GM23338 (cell line): ENCODE measurements at regions not wholly inside any gene's neighbourhood (a gene's known extent, or its start where the extent isn't known, plus 50 kb on each side); places are given as distances from the start of the nearest gene placed in this dataset.

ENCODE experiments used
- ATAC-seq: fragments of 200-7000 bp; cut with Tn5 transposase; 3 replicates; pipeline ENCODE4 v1.9.1; 2020
- DNase-seq: peaks from one replicate; pipeline ENCODE4 v3.0.0-alpha.2; 2015; ENCODE audit warnings: low spot score
- H2AFZ ChIP-seq: fragments of 200-600 bp; sonication (generic); 2 replicates; pipeline ENCODE4 v1.8.0; 2016; ENCODE audit warnings: antibody characterized with exemption, mild to moderate bottlenecking, moderate library complexity
- H3F3A ChIP-seq: fragments of 200-600 bp; sonication (generic); replicated peaks from 2 replicates; pipeline ENCODE4 v1.8.0; 2017; ENCODE audit warnings: antibody characterized with exemption, mixed run types, low read depth
- H3K27ac ChIP-seq: fragments of 200-600 bp; sonication (generic); 2 replicates; pipeline ENCODE4 v1.6.1; 2016; ENCODE audit warnings: low read depth
- H3K27me3 ChIP-seq: fragments of 200-600 bp; sonication (generic); 2 replicates; pipeline ENCODE4 v1.8.0; 2016; ENCODE audit warnings: mild to moderate bottlenecking, mixed run types, moderate library complexity; ENCODE audit not compliant: insufficient read depth
- H3K36me3 ChIP-seq: fragments of 200-600 bp; sonication (generic); 2 replicates; pipeline ENCODE4 v1.8.0; 2016; ENCODE audit warnings: mild to moderate bottlenecking; ENCODE audit not compliant: insufficient read depth
- H3K4me1 ChIP-seq: fragments of 200-600 bp; sonication (generic); 2 replicates; pipeline ENCODE4 v1.8.0; 2016; ENCODE audit warnings: mild to moderate bottlenecking, moderate library complexity; ENCODE audit not compliant: insufficient read depth
- H3K4me2 ChIP-seq: fragments of 200-600 bp; sonication (generic); 2 replicates; pipeline ENCODE4 v1.7.1; 2017; ENCODE audit warnings: mixed run types
- H3K4me3 ChIP-seq: fragments of 200-600 bp; sonication (generic); 2 replicates; pipeline ENCODE4 v1.6.1; 2016; ENCODE audit warnings: mixed run types
- H3K79me2 ChIP-seq: fragments of 200-600 bp; sonication (generic); replicated peaks from 2 replicates; pipeline ENCODE4 v1.8.0; 2017; ENCODE audit warnings: mild to moderate bottlenecking; ENCODE audit not compliant: insufficient read depth
- H3K9me2 ChIP-seq: fragments of 200-600 bp; sonication (generic); 2 replicates; pipeline ENCODE4 v1.8.0; 2017; ENCODE audit not compliant: insufficient read depth
- H4K20me1 ChIP-seq: fragments of 200-600 bp; sonication (generic); replicated peaks from 2 replicates; pipeline ENCODE4 v1.8.0; 2017; ENCODE audit warnings: mild to moderate bottlenecking; ENCODE audit not compliant: insufficient read depth
- H3K27ac Mint-ChIP-seq: 2 replicates; pipeline ENCODE4 v1.8.0; 2020; ENCODE audit warnings: inconsistent platforms, mild to moderate bottlenecking, moderate library complexity, mixed read lengths
- H3K27me3 Mint-ChIP-seq: 3 replicates; pipeline ENCODE4 v1.8.0; 2022; ENCODE audit warnings: low read depth, mild to moderate bottlenecking, moderate library complexity, mixed read lengths, inconsistent platforms; ENCODE audit not compliant: insufficient read depth, poor library complexity
- H3K36me3 Mint-ChIP-seq: 3 replicates; pipeline ENCODE4 v1.8.0; 2021; ENCODE audit warnings: low read depth, mild to moderate bottlenecking, inconsistent platforms, moderate library complexity, mixed read lengths
- H3K4me1 Mint-ChIP-seq: 3 replicates; pipeline ENCODE4 v1.8.0; 2020; ENCODE audit warnings: mild to moderate bottlenecking, inconsistent platforms, mixed read lengths
- H3K4me3 Mint-ChIP-seq: 3 replicates; pipeline ENCODE4 v1.8.0; 2021; ENCODE audit warnings: moderate library complexity, mild to moderate bottlenecking, inconsistent platforms, mixed read lengths
- H3K9me3 Mint-ChIP-seq: 3 replicates; pipeline ENCODE4 v1.8.0; 2020; ENCODE audit warnings: moderate library complexity, mild to moderate bottlenecking, inconsistent platforms, mixed read lengths
- CREB1 ChIP-seq: fragments of 250-450 bp; sonication (Bioruptor Pico); IDR thresholded peaks from 2 replicates; pipeline ENCODE4 v1.5.0; 2020; ENCODE audit warnings: low read depth, mild to moderate bottlenecking, moderate library complexity
- CTCF ChIP-seq, 2 experiments: fragments of 200-600 bp in 1 of 2; sonication (generic) in 1 of 2; conservative IDR thresholded peaks; 2 replicates each; pipeline versions ENCODE4 v1.5.1 to v1.6.1; 2016 to 2017; ENCODE audit warnings: antibody characterized with exemption in 2 of 2, low read depth in 2 of 2, mild to moderate bottlenecking in 2 of 2, moderate library complexity in 1 of 2
- ETS1 ChIP-seq: IDR thresholded peaks from 2 replicates; pipeline ENCODE4 v1.6.1; 2016; ENCODE audit warnings: antibody characterized with exemption
- EZH2phosphoT487 ChIP-seq: fragments of 200-600 bp; sonication (generic); IDR thresholded peaks from one replicate; pipeline ENCODE4 v1.8.1; 2018; ENCODE audit warnings: antibody characterized with exemption; ENCODE audit not compliant: unreplicated experiment
- JUNB ChIP-seq: IDR thresholded peaks from one replicate; pipeline ENCODE4 v1.6.1; 2016; ENCODE audit warnings: antibody characterized with exemption; ENCODE audit not compliant: unreplicated experiment
- NANOG ChIP-seq: IDR thresholded peaks from 2 replicates; pipeline ENCODE4 v1.6.1; 2016; ENCODE audit warnings: antibody characterized with exemption, borderline replicate concordance
- POLR2AphosphoS5 ChIP-seq: IDR thresholded peaks from 2 replicates; pipeline ENCODE4 v1.6.1; 2016; ENCODE audit warnings: antibody characterized with exemption, low read depth
- REST ChIP-seq: IDR thresholded peaks from one replicate; pipeline ENCODE4 v1.6.1; 2018; ENCODE audit warnings: antibody characterized with exemption; ENCODE audit not compliant: unreplicated experiment
- STAT1 ChIP-seq: IDR thresholded peaks from one replicate; pipeline ENCODE4 v1.6.1; 2016; ENCODE audit warnings: antibody characterized with exemption; ENCODE audit not compliant: unreplicated experiment
- ZNF114 ChIP-seq: fragments of 250-450 bp; sonication (Bioruptor Pico); IDR thresholded peaks from 2 replicates; pipeline ENCODE4 v1.5.0; 2020; ENCODE audit warnings: mild to moderate bottlenecking, moderate library complexity

GRCh38 chr6:164336455-164336854 is 921.9 kb downstream of the QKI start:
- Histone ChIP-seq H3K36me3 (no peaks in the 10 kb centered on the region), H3K27ac (no peak overlapping the region), H3K27me3 (no peaks in the 10 kb centered on the region), H4K20me1 (no peaks in the 10 kb centered on the region), H3K4me1 (no peaks in the 10 kb centered on the region), H2AFZ (peak overlapping the region; percentile 52; the same call in 1 of the 2 replicates), H3K4me2 (no peak overlapping the region), H3K9me2 (peaks cover 15% of the 10 kb centered on the region; the same call in 1 of the 2 replicates), H3K79me2 (no peaks in the 10 kb centered on the region), H3F3A (no peaks in the 10 kb centered on the region), H3K4me3 (no peak overlapping the region)
- no peak overlapping the region for H3K4me3 Mint-ChIP-seq
- H3K4me1 Mint-ChIP-seq, result no peaks in the 10 kb centered on the region
- TF ChIP-seq ZNF114 (CRISPR knock-in tag) (no peak), CREB1 (CRISPR knock-in tag) (no peak), STAT1 (no peak), REST (no peak), ETS1 (no peak), CTCF (conservative IDR thresholded peaks at IDR 0.05; ENCODE audit: low read depth in 2 of 2) (no peak), JUNB (no peak), EZH2phosphoT487 (no peak)
- peaks cover 22% of the 10 kb centered on the region for H3K9me3 Mint-ChIP-seq
- H3K27ac Mint-ChIP-seq, result no peak overlapping the region
- ATAC-seq, result no peak
- no peak for DNase-seq
- no peaks in the 10 kb centered on the region for H3K27me3 Mint-ChIP-seq
- H3K36me3 Mint-ChIP-seq, result peaks cover 17% of the 10 kb centered on the region; the same call in 1 of the 3 replicates

- H3K36me3 ChIP-seq, result no peaks in the 10 kb centered on the region
- H4K20me1 ChIP-seq, result no peaks in the 10 kb centered on the region
- ATAC-seq (no peak), DNase-seq (no peak)
- H3K27ac Mint-ChIP-seq, result no peak overlapping the region
- 0 out of 2 replicates have a peak, but pooled peaks cover 6% of the 10 kb centered on the region for H3K9me2 ChIP-seq
- no peaks in the 10 kb centered on the region for H3K9me3 Mint-ChIP-seq
- H3K4me3 Mint-ChIP-seq, result no peak overlapping the region
- no peaks in the 10 kb centered on the region for H3K27me3 ChIP-seq
- no peak overlapping the region for H3K4me3 ChIP-seq
- H3K4me1 ChIP-seq, result peaks cover 3% of the 10 kb centered on the region; the same call in 1 of the 2 replicates
- no peak overlapping the region for H3K4me2 ChIP-seq
- no peaks in the 10 kb centered on the region; the same call in 2 of the 3 replicates for H3K36me3 Mint-ChIP-seq
- no peak overlapping the region for H3K27ac ChIP-seq
- H3K27me3 Mint-ChIP-seq, result no peaks in the 10 kb centered on the region
- no peaks in the 10 kb centered on the region for H3F3A ChIP-seq
- H3K79me2 ChIP-seq, result no peaks in the 10 kb centered on the region
- H3K4me1 Mint-ChIP-seq, result peaks cover 5% of the 10 kb centered on the region; the same call in 2 of the 3 replicates
- no peak overlapping the region for H2AFZ ChIP-seq
- TF ChIP-seq POLR2AphosphoS5, result no peak
- TF ChIP-seq NANOG, result no peak
- TF ChIP-seq ETS1, result no peak
- TF ChIP-seq CTCF (conservative IDR thresholded peaks at IDR 0.05; ENCODE audit: low read depth in 2 of 2), result no peak
- no peak for TF ChIP-seq REST
- TF ChIP-seq ZNF114 (CRISPR knock-in tag), result no peak
Measured at GRCh38 chr6:164331026-164331425, 916.5 kb downstream of the QKI start.
